ENCODE measurements at regions not wholly inside any gene's neighbourhood (a gene's known extent, or its start where the extent isn't known, plus 50 kb on each side); places are given as distances from the start of the nearest gene placed in this dataset.

DNA sequence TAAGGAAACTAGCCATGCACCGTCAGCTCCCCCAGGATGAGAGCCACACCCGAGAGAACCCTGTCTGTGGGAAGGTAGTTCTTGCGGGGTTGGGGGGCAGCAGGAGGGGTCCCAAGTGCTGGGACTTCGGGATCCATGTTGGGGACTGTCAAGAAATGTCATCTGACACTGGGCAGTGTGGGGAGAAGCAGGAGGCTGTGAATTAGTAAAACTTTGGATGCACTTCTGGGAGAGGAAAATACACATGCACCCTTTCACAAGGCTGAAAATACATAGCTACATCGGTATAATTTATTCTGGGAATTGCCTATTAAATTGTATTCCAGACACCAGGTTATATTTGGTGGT is 109.6 kb upstream of the RPS23 start:
- intact Hi-C loops (cut with DNase I), result no loop called here
- ATAC-seq, result no peak
- TF ChIP-seq, protein P1, sequence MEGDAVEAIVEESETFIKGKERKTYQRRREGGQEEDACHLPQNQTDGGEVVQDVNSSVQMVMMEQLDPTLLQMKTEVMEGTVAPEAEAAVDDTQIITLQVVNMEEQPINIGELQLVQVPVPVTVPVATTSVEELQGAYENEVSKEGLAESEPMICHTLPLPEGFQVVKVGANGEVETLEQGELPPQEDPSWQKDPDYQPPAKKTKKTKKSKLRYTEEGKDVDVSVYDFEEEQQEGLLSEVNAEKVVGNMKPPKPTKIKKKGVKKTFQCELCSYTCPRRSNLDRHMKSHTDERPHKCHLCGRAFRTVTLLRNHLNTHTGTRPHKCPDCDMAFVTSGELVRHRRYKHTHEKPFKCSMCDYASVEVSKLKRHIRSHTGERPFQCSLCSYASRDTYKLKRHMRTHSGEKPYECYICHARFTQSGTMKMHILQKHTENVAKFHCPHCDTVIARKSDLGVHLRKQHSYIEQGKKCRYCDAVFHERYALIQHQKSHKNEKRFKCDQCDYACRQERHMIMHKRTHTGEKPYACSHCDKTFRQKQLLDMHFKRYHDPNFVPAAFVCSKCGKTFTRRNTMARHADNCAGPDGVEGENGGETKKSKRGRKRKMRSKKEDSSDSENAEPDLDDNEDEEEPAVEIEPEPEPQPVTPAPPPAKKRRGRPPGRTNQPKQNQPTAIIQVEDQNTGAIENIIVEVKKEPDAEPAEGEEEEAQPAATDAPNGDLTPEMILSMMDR (IDR thresholded peaks at IDR 0.05), result no peak

GRCh38 chr5:82387001-82387818 is 109.1 kb upstream of the RPS23 start:
- intact Hi-C loops (cut with DNase I), result no loop called here
- H3K36me3 ChIP-seq, result no peaks in the 10 kb centered on the region
- H3K27me3 ChIP-seq, result no peaks in the 10 kb centered on the region
- H3K27ac ChIP-seq, result no peak overlapping the region
- H3K4me3 ChIP-seq, result no peak overlapping the region
- TF ChIP-seq, protein P1 (IDR thresholded peaks at IDR 0.05), result no peak
- H3K9me3 ChIP-seq, result no peaks in the 10 kb centered on the region
- peaks cover 0 to 5% of the 10 kb centered on the region in 2 donors for H3K4me1 ChIP-seq
- ATAC-seq, result no peak
- no peak for DNase-seq

More for the DNA sequence above, 109.6 kb upstream of the RPS23 start:
- H3K27me3 ChIP-seq, result no peaks in the 10 kb centered on the region
- H3K4me3 ChIP-seq, result no peak overlapping the region
- no peaks in the 10 kb centered on the region for H3K36me3 ChIP-seq
- H3K27ac ChIP-seq, result no peak overlapping the region
- no peaks in the 10 kb centered on the region for H3K9me3 ChIP-seq
- H3K4me1 ChIP-seq, result peaks cover 0 to 5% of the 10 kb centered on the region in 2 donors
- DNase-seq, result no peak

DNA sequence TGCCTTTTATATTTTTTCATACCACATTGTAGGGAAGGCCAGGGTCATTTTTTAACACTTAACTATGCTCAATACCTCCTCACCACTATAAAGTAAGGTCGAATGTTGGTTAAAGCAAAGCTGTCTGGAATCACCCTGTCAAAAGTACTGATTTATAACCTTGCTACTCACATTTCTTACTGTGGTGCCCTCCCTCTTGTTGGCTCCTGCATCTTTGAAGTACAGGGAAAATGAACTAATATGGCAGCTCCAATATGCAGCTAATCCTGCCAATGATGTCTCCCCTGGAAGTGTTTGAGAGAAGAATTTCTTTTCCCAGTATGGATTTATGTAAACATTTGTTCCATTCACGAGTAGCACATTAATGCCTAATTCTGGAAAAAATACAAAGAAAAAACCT is 108.4 kb upstream of the RPS23 start:
- ATAC-seq (no peak), DNase-seq (no peak)
- peaks cover 0 to 5% of the 10 kb centered on the region in 2 donors for H3K4me1 ChIP-seq
- no peak overlapping the region for H3K4me3 ChIP-seq
- H3K36me3 ChIP-seq, result no peaks in the 10 kb centered on the region
- TF ChIP-seq, protein P1 (IDR thresholded peaks at IDR 0.05), result no peak
- intact Hi-C loops (cut with DNase I), result no loop called here
- no peaks in the 10 kb centered on the region for H3K9me3 ChIP-seq
- H3K27ac ChIP-seq, result no peak overlapping the region
- no peaks in the 10 kb centered on the region for H3K27me3 ChIP-seq

- ATAC-seq (no peak), DNase-seq (no peak)
- H3K4me3 ChIP-seq, result no peak overlapping the region
- intact Hi-C loops (cut with DNase I), result no loop called here
- H3K27me3 ChIP-seq, result no peaks in the 10 kb centered on the region
- no peak overlapping the region for H3K27ac ChIP-seq
- H3K9me3 ChIP-seq, result no peaks in the 10 kb centered on the region
- TF ChIP-seq, protein P1 (IDR thresholded peaks at IDR 0.05), result no peak
- peaks cover 0 to 3% of the 10 kb centered on the region in 2 donors for H3K4me1 ChIP-seq
- H3K36me3 ChIP-seq, result no peaks in the 10 kb centered on the region
Measured at GRCh38 chr5:82384034-82384750, 106.0 kb upstream of the RPS23 start.

GRCh38 chr5:82381591-82381990 is 103.4 kb upstream of the RPS23 start:
- ATAC-seq (no peak), DNase-seq (no peak)
- intact Hi-C loops (cut with DNase I), result no loop called here
- H3K4me1 ChIP-seq, result no peaks in the 10 kb centered on the region
- H3K9me3 ChIP-seq, result no peaks in the 10 kb centered on the region
- H3K36me3 ChIP-seq, result no peaks in the 10 kb centered on the region
- H3K27ac ChIP-seq, result no peak overlapping the region
- no peak overlapping the region for H3K4me3 ChIP-seq
- no peaks in the 10 kb centered on the region for H3K27me3 ChIP-seq
- TF ChIP-seq, protein P1 (IDR thresholded peaks at IDR 0.05), result no peak
